ENCODE measurements at regions not wholly inside any gene's neighbourhood (a gene's known extent, or its start where the extent isn't known, plus 50 kb on each side); places are given as distances from the start of the nearest gene placed in this dataset.

DNA sequence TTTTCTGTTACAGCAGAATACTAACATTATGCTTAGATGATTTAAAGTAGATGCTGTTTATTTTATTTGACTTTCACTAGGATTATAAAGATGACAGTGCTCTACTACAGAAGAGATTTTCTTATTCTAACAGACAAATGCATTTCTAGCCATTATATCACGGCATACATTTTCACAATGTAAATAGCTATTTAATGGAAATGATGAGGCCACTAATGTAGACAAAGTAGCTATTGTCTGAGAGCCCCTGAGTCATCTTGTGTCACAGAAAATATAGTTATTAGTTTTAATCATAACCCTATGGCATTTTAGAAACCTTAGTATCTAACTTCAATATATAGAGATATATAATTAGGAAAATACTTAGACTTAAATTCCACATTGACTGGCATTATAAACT, 158.0 kb upstream of the AHR start:
- TF ChIP-seq, protein P1, sequence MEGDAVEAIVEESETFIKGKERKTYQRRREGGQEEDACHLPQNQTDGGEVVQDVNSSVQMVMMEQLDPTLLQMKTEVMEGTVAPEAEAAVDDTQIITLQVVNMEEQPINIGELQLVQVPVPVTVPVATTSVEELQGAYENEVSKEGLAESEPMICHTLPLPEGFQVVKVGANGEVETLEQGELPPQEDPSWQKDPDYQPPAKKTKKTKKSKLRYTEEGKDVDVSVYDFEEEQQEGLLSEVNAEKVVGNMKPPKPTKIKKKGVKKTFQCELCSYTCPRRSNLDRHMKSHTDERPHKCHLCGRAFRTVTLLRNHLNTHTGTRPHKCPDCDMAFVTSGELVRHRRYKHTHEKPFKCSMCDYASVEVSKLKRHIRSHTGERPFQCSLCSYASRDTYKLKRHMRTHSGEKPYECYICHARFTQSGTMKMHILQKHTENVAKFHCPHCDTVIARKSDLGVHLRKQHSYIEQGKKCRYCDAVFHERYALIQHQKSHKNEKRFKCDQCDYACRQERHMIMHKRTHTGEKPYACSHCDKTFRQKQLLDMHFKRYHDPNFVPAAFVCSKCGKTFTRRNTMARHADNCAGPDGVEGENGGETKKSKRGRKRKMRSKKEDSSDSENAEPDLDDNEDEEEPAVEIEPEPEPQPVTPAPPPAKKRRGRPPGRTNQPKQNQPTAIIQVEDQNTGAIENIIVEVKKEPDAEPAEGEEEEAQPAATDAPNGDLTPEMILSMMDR (IDR thresholded peaks at IDR 0.05; ENCODE audit: insufficient read depth, low read length, poor library complexity, severe bottlenecking): no peak
- TF ChIP-seq EZH2phosphoT487 (conservative IDR thresholded peaks at IDR 0.05; ENCODE audit: low read length): no peak
